HG03442 (cell line): ENCODE measurements at regions not wholly inside any gene's neighbourhood (a gene's known extent, or its start where the extent isn't known, plus 50 kb on each side); places are given as distances from the start of the nearest gene placed in this dataset.
A peak's percentile ranks its signal among the peaks of the same experiment; 100 is the strongest.

Experiments used
- ATAC-seq: cut with Tn5 transposase; IDR thresholded peaks from one replicate; pipeline ENCODE4 v1.9.1; 2021; ENCODE audit warnings: mild to moderate bottlenecking, moderate library complexity; ENCODE audit not compliant: unreplicated experiment

DNA sequence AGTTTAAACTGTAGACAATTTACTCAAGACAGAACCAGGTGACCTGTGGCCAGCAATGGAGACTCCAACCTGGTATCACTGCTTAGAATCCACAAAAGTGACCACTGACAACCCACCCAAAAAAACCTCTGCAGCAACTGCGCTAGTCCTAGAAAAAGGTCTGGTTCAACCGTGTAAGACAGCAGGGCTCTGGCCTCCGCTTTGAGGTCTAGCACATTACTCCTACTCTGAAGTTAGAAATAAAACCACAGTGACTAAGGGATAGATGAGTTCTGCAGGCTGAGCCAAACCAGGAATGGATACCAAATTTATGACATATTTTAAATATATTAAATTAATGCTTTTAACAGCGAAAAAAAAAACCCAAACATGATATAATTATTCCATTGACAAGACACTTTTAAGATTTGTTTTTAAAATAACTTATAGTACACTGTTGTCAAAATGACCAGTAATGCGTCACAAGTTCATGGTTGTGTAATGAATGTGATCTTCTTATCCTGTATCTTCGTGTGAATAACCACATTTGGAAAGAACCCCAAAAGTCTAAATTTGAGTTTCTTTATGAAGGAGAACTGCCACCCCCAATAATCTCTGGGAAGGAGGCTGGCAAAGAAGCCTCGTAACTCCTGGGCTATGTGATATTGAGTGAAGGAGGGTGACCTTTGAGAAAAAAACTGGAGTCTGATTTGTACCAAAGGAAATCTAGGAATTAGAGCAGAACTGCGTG, 101.9 kb upstream of the SLC44A1 start:
- ATAC-seq, result no peak

DNA sequence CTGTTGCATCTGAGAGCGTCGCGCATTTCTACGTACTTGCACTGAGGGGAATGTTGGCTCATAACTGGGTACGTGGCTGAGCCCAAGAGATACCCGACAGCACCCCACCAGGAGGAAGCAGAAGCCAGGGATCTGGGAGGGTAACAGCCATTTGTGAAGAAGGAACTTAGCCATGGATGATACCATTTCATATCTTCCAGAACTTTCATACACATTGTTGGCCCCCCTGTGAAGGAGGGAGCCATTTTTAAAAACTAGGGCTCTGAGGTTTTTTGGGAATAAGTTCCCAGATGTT, 101.4 kb upstream of the SLC44A1 start:
- no peak for ATAC-seq

DNA sequence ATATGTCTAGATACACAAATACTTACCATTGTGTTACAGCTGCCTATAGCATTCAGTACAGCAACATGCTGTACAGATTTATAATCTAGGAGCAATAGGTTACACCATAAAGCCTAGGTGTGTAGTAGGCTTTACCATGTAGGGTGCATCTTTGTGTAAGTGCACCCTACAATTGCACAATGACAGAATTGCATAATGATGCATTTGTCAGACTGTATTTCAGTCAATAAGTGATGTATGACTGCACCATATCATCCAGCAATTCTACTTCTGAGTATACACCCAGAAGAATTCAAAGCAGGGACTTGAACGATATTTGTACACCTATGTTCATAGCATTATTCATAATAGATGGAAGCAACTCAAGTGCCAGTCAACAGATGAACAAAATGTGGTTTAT, 100.4 kb upstream of the SLC44A1 start:
- no peak for ATAC-seq

DNA sequence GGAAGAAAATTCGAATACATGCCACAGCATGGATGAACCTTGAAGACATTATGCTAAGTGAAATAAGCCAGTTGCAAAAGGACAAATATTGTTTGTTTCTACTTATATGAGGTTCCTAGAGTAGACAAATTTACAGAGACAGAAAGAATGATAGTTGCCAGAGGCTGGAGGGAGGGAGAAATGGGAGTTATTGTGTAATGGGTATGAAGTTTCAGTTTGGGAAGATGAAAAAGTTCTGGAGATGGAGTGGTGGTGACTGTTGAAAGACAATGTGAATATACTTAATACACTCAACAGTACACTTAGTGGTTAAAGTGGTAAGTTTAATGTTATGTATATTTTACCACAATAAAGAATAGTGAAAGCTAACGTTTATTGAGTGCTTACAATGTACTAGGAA, 99.6 kb upstream of the SLC44A1 start:
- ATAC-seq, result no peak

DNA sequence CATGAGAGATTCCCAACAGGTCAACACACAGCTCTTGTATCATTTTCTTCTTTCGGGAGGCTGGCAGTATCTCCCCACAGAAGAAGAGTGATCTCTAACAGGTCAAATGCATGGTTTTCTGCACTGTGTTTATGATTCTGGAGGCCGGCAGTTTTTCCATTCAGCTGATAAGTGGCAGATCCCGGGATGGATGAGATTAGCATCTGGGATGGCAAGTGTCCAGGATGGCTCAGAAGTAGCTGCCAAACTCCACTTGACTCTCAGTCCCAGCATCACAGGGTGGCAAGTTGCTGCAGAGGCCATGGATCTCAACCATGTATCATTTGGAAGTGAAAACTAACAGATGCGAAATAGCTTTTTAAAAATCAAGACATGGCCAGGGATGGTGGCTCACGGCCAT, 97.8 kb upstream of the SLC44A1 start:
- ATAC-seq, result no peak

DNA sequence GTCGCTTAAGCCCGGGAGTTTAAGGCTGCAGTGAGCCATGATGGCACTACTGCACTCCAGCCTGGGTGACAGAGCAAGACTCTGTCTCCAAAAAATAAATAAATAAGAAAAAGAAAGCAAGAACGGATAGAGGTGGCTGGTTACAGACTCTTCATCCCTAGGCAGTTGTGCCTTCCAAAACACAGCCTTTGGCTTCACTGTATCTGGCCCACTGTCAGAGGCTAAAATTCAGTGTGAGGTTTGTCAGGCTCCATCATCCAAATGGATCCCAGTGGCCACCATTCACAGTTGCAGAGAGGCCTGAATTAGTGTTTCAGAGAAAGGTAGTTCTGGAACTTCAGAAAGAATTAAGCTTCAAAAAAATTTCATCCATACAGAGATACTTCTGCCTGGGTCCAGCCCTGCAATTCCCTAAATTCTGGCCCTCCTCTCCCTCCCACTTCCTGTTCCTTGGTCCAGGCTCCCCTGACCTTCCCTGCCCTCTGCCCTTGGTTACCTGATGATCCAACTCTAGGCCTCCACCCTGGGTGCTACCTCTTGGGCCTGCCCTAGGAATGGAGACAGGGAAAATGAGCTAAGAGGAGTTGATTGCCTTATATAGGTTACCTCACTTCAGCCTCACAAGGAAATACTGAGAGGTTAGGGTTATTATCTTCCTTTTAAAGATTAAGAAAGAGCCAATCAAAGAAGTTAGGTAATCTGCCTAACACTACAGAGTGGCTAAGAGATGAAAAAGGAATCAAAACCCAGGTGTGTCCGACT, 97.2 kb upstream of the SLC44A1 start:
- no peak for ATAC-seq

DNA sequence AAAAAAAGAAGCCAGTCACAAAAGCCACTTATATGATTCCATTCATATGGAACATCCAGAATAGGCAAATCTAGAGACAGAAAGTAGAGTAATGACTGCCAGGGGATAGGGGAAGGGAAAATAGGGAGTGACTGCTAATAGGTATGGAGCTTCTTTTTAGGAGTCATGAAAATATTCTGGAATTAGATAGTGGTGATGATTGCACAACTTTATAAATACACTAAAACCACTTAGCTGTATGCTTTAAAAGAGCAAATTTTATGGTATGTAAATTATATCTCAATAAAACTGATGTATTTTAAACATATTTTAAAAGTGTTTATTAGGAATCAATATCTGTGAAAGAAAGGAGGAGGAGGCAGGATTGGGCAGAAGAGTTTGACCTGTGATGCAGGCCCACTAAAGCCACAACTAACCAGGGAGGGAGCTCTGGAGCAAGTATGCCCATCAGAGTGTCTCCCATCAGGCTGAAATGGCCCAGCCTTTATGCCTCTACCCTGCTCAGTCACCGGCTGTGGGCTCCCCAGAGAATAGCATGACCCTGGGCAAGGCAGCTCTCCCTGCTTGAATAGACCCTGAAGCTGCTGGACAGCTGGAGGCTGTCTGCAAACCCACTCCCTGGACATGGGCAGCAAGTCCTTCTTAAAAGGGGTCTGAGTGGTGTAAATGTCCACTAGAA, 96.0 kb upstream of the SLC44A1 start:
- no peak for ATAC-seq

DNA sequence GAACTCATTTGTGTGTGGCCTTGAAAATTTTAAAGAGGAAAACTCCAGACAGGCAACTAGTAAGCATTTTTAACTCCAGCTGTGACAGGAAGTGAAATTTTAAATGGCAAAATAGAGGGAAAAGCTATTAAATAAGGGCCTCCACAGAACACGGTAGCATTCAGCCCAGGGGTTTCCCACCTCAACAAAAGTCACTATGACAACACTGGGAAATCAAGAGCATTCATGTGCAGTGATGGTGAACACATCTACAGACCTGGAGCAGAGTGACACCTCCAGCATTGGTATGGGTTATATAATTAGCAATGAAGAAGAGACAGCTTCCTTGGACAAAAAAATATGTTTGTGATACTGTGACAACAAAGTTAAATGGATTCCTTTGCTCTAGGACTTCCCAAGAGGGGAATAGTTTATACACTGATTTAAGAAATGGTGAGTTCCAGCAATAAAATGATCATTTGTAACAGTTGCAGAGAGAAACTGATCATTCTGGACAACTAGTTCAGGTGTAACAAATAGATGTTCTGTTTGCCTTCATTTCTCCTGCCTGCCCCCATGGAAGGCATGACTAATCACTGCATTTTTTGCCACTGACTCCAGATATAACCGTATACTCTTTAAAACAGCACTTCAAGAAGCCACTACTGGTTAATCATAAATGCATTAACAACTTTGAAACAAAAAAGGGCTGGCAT, 93.3 kb upstream of the SLC44A1 start:
- ATAC-seq, result peak; percentile 43

DNA sequence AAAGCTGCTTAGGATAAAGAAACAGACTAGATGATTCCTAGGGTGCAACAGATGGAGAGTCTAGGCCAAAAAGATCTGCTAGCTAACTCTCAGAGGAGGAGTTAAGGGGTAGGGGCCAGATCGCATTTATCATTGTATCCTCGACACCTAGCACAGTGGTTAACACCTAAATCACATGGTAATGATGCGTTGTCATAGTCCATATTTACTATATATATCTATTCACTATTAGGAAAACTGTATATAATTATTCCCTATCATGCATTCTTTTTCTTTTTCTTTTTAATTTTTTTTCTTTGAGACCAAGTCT, 92.8 kb upstream of the SLC44A1 start:
- ATAC-seq, result no peak

DNA sequence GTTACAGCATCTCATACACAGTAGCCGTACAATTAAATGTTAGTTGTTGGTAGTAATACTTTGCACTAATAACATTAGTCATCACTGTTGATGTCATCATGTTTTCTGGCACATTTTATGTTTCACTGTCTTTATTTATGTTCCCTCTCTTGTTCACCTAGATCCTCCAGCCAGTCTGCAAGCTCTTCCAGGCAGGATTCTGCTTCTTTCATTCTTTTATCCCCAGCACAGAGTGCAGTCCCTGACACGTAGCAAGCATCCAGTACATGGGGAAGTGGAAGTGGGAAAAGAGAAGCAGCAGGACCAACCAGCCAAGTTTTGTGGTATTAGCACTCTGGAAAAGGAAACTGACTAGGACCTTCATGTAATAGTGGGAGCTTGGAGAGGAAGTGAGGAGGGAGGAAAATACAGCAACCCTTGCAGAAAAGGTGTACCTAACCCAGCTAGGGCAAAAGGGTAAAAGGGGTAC, 89.7 kb upstream of the SLC44A1 start:
- no peak for ATAC-seq

DNA sequence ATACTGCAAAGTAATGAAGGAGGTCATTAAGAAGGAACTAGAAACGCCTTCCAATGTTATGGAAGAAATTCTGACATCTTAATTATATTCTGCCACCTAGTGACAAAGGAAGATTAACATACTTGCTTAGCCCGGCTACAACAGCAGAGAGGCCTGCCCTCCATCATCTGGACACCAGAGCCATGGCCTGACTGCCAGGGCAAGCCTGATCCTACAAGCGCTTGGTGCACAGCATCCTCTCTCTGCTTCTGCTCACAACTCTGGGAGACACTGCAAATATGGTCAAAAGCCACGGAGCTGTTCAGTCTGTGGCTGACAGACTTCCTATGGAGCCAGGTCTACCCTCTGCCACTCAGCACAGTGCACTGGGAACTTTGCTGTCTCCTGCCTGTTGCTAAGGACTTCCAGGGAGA, 87.3 kb upstream of the SLC44A1 start:
- ATAC-seq, result peak; percentile 76

DNA sequence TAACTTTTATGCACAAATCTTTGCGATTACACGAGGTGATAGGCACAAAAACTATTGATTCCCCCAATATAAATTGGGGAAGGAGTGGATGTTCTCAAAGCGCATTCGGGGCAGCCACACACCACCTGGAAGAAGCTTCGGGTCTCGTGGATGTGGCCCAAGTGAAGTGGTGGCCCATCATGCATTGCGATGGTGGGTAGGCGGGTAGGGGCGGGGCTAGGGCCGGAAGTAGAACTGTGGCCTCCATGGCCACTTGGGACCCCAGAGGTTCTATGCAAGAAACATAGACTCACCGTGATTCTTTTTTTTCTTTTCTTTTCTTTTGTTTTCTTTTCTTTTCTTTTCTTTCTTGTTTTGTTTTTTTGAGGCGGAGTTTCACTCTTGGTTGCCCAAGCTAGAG, 86.4 kb upstream of the SLC44A1 start:
- no peak for ATAC-seq

DNA sequence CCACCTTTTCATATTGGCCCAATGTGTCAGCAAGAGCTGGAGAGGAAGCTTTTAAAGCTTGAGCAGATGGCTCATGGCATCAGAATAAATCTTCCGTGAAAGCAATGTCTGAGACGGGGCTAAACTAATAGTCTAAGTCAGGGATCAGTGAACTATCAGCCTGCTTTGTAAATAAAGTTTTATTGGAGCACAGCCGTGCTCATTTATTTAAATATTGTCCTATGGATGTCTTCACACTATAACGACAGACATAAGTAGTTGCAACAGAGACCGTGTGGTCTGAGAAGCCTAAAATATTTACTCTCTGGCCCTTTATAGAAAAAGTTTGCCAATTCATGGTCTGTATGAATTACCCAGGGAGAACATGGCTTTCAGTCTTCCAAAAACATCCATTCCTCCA, 85.6 kb upstream of the SLC44A1 start:
- no peak for ATAC-seq

DNA sequence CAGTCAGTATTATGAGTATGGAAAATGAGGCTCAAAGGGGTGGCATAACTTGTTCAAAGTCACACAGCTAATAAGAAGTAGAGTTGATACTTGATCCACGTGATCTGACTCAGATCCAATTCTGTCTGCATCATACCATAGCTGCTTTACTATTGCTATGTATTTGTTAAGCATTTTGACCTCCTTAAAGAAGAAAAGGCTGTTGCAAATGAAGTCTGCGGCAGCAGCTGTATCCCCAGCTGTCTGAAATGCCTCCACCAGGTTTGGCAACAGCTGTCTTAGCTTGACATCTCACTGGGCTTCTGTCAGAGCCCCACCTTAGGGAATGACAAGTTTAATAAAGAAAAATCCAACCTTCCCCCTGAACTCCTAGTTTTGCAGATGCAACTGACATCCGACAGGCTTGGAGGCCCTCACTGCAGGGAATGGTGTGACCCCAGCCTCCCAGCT, 75.6 kb upstream of the SLC44A1 start:
- ATAC-seq, result no peak

DNA sequence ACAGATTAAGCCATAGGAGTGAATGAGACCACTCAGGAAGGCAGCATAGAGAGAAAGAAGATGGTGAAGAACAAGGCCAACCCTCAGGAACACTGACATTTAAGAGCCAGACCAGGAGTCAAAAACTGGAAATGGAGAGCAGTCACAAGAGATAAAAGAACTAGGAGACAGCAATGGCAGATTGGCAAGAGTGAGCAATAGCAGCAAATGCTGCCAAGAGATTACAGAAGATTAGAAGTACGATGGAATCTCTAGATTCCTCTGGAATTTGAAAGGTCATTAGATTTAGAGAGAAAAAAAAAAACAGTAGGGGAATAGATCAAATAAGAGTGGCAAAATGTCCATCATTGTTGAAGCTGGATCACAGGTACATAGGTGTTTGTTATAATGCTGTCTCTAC, 73.4 kb upstream of the SLC44A1 start:
- ATAC-seq, result no peak

DNA sequence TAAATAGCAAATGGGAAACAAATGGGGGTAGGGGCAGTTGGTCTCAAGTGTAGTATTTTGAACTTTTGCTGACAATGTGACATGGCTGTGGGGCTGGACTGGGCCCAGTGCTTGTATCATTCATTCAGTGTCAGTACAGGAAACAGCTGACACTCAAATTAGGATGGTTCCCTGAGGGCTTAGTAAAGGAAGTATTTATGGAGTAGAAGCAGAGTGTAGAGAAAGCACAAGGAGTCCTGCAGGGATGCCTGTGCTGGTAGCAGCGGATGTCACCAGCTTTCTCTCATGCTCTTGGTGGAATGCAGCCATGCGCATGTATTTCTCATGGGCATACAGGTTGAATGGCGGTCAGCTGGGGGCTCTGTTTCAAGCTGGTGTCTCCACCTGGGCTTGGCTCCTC, 72.9 kb upstream of the SLC44A1 start:
- ATAC-seq, result no peak

DNA sequence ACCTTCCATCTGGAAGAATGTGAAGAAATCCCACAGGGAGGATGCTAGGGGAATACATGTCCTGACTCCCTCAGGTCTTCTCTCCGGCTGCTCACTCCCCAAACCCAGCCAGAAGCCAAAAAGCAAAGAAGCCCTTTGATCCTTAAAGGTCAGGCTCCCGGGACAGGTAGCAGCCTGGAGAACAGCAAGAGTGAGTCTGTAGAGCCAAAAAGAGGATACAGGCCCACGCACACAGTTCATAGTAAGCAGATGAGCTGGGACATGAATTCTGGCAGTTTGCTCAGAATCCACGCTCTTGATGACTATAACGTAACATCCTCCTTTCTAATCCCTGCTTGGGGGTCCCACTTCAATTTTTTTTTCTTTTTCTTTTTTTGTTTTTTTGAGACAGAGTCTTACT, 72.0 kb upstream of the SLC44A1 start:
- ATAC-seq, result no peak

DNA sequence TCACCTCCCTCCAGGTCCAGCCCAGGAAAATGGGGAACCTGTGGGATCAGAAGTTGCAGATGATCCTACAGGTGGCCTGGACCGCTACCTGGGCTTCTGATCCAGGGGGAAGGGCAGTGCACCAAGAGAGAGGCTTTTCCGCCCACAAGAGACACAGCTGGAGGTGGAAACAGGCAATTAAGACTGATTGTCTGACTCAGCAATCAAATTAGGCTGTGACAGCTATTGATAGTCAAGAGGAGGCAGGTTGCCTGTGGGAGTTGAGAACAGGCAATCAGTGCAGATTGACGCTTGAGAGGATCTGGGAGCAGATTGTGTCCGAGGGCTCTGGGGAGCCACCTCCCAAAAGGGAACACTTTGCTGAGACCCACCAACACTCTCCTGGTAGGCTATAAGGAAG, 71.1 kb upstream of the SLC44A1 start:
- no peak for ATAC-seq

DNA sequence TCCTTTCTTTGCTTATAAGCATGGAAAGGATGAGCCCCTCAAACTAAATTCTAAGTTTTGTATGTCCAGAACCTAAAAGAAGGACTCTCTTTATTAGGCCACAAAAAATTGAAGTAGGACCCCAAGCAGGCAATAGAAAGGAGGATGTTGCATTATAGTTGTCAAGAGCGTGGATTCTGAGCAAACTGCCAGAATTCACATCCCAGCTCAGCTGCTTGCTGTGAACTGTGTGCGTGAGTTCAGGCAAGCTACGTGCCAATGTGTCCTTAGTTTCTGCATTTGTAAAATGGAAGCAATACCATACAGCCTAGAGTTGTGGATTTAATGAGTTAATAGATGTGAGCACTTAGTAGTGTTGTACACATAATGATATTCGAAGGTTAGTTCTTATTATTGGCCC, 70.6 kb upstream of the SLC44A1 start:
- no peak for ATAC-seq

DNA sequence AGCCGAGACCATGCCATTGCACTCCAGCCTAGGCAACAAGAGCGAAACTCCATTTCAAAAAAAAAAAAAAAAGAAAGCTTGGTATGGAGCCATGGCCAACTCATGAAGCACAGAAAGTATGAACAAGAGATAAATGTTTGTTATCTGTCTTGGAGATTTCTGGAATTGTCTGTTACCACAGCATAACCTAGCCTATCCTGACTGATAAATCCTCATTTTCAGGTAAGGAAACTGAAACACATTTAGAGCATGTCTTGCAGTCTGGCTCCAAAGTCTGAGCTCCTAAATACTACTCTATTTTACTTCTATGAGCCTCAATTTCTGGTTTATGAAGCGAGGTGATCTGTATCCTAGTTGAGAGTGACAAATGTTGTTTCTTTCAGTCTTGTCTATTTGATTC, 68.3 kb upstream of the SLC44A1 start:
- ATAC-seq, result no peak

DNA sequence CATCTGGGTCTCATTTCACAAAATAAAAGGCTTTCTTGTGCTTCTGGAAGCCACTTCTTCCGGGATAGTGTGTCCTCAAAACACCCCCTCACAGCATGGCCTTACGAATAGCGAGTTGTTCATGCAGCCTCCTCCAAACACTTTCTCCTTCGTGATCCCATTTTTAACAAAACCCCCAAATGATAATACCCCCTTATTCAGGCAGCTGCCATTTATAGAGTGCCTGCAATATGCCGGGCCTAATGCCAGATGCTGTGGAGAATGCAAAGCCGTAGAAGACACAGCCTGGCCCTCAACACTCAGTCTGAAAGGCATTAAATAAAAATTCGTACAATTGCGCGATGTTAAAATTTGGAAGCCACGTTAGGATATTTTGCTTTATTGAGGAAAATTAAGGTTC, 66.4 kb upstream of the SLC44A1 start:
- no peak for ATAC-seq

DNA sequence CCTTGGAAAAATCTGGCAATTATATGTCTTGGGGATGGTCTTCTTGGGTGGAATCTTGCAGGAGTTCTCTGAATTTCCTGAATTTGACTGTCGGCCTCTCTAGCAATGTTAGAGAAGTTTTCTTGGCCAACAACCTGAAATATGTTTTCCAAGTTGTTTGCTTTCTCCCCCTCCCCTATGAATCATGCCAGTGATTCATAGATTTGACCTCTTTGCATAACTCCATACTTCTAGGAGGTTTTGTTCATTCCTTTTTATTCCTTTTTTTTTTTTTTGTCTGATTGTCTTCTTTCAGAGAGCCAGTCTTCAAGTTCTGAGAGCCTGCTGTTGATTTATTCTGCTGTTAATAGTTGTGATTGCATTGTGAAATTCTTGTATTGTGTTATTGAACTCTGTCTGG, 56.7 kb upstream of the SLC44A1 start:
- ATAC-seq, result no peak
